RWPE2 (cell line): ENCODE measurements at regions not wholly inside any gene's neighbourhood (a gene's known extent, or its start where the extent isn't known, plus 50 kb on each side); places are given as distances from the start of the nearest gene placed in this dataset.

Experiments
- ATAC-seq: fragments of 200-7000 bp; cut with Tn5 transposase; 3 replicates; pipeline ENCODE4 v1.9.1; 2021; ENCODE audit warnings: low read depth
- DNase-seq: peaks from one replicate; pipeline ENCODE4 v3.0.0-alpha.2; 2020; ENCODE audit warnings: low spot score
- H3K27ac ChIP-seq: fragments of 450-650 bp; 2 replicates; pipeline ENCODE4 v1.5.1; 2017; ENCODE audit warnings: mild to moderate bottlenecking; ENCODE audit not compliant: poor library complexity, severe bottlenecking
- H3K27me3 ChIP-seq: fragments of 250-450 bp; sonication (Bioruptor Pico); 2 replicates; pipeline ENCODE4 v1.5.1; 2021; ENCODE audit warnings: mild to moderate bottlenecking, moderate library complexity; ENCODE audit not compliant: insufficient read depth, poor library complexity, severe bottlenecking
- H3K36me3 ChIP-seq: fragments of 250-450 bp; sonication (Bioruptor Pico); 2 replicates; pipeline ENCODE4 v1.5.1; 2020; ENCODE audit warnings: low read depth, mild to moderate bottlenecking, moderate library complexity
- H3K4me1 ChIP-seq: fragments of 250-450 bp; sonication (Bioruptor Pico); 2 replicates; pipeline ENCODE4 v1.5.1; 2021; ENCODE audit warnings: mild to moderate bottlenecking, moderate library complexity; ENCODE audit not compliant: insufficient read depth, poor library complexity, severe bottlenecking
- H3K4me3 ChIP-seq: fragments of 250-450 bp; sonication (Bioruptor Pico); 2 replicates; pipeline ENCODE4 v1.5.1; 2021; ENCODE audit warnings: mild to moderate bottlenecking, moderate library complexity; ENCODE audit not compliant: severe bottlenecking
- H3K9me3 ChIP-seq: fragments of 250-450 bp; sonication (Bioruptor Pico); 2 replicates; pipeline ENCODE4 v1.5.1; 2021; ENCODE audit warnings: mild to moderate bottlenecking, moderate library complexity; ENCODE audit not compliant: severe bottlenecking
- CTCF ChIP-seq: fragments of 450-650 bp; IDR thresholded peaks from one replicate; pipeline ENCODE4 v1.5.1; 2017; ENCODE audit warnings: mild to moderate bottlenecking, moderate library complexity; ENCODE audit not compliant: poor library complexity, severe bottlenecking

GRCh38 chr2:10223932-10224720 is 78.6 kb upstream of the HPCAL1 start:
- Histone ChIP-seq H3K9me3 (no peaks in the 10 kb centered on the region), H3K27ac (no peak overlapping the region), H3K27me3 (no peaks in the 10 kb centered on the region), H3K4me3 (no peak overlapping the region), H3K4me1 (peaks cover 6% of the 10 kb centered on the region), H3K36me3 (no peaks in the 10 kb centered on the region)
- ATAC-seq (no peak), DNase-seq (no peak)
- no peak for TF ChIP-seq CTCF

GRCh38 chr2:10224734-10225133 is 78.0 kb upstream of the HPCAL1 start:
- Histone ChIP-seq H3K9me3 (no peaks in the 10 kb centered on the region), H3K27ac (no peak overlapping the region), H3K36me3 (no peaks in the 10 kb centered on the region), H3K4me3 (no peak overlapping the region), H3K4me1 (peaks cover 6% of the 10 kb centered on the region), H3K27me3 (no peaks in the 10 kb centered on the region)
- TF ChIP-seq CTCF, result no peak
- DNase-seq (no peak), ATAC-seq (no peak)

- peaks cover 6% of the 10 kb centered on the region for H3K4me1 ChIP-seq
- no peak overlapping the region for H3K27ac ChIP-seq
- no peaks in the 10 kb centered on the region for H3K27me3 ChIP-seq
- no peaks in the 10 kb centered on the region for H3K9me3 ChIP-seq
- no peaks in the 10 kb centered on the region for H3K36me3 ChIP-seq
- TF ChIP-seq CTCF, result no peak
- ATAC-seq, result no peak
- DNase-seq, result peak; percentile 34
- H3K4me3 ChIP-seq, result no peak overlapping the region
Measured at GRCh38 chr2:10225291-10226037, 77.2 kb upstream of the HPCAL1 start.

- H3K27ac ChIP-seq, result no peak overlapping the region
- no peaks in the 10 kb centered on the region for H3K27me3 ChIP-seq
- no peaks in the 10 kb centered on the region for H3K36me3 ChIP-seq
- DNase-seq (no peak), ATAC-seq (no peak)
- no peak for TF ChIP-seq CTCF
- H3K4me3 ChIP-seq, result no peak overlapping the region
- H3K4me1 ChIP-seq, result no peaks in the 10 kb centered on the region
- no peaks in the 10 kb centered on the region for H3K9me3 ChIP-seq
Measured at GRCh38 chr2:10226038-10226724, 76.5 kb upstream of the HPCAL1 start.
